Ascending aorta (tissue), 2 donors: ENCODE measurements at regions not wholly inside any gene's neighbourhood (a gene's known extent, or its start where the extent isn't known, plus 50 kb on each side); places are given as distances from the start of the nearest gene placed in this dataset.
"Not testable (repeated sequence)": the region's sequence is repeated elsewhere in the genome, so short reads cannot be mapped to it uniquely, and the experiment has no call there.

ENCODE experiments used
- DNase-seq, 2 donors: peaks; one replicate each; pipeline ENCODE4 v3.0.0-alpha.2; 2019; ENCODE audit warnings: low spot score in 2 of 2
- H3K27ac ChIP-seq, 2 donors: fragments of 200-600 bp; sonication (generic); one replicate each; pipeline ENCODE4 v1.5.1; 2016 to 2017; ENCODE audit warnings: mild to moderate bottlenecking in 1 of 2
- H3K27me3 ChIP-seq: fragments of 200-600 bp; sonication (generic); one replicate; pipeline ENCODE4 v1.5.1; 2017
- H3K36me3 ChIP-seq, 2 donors: fragments of 200-600 bp; sonication (generic); one replicate each; pipeline ENCODE4 v1.5.1; 2016
- H3K4me1 ChIP-seq, 2 donors: fragments of 200-600 bp; sonication (generic); one replicate each; pipeline ENCODE4 v1.5.1; 2016 to 2017; ENCODE audit warnings: mild to moderate bottlenecking in 1 of 2
- H3K4me3 ChIP-seq, 2 donors: fragments of 200-600 bp; sonication (generic); one replicate each; pipeline ENCODE4 v1.5.1; 2016 to 2017; ENCODE audit warnings: mild to moderate bottlenecking in 1 of 2
- H3K9me3 ChIP-seq, 2 donors: fragments of 200-600 bp; sonication (generic); one replicate each; pipeline ENCODE4 v1.5.1; 2016
- intact Hi-C: fragments of 100-400 bp; cut with DNase I; formaldehyde crosslinking; loops from one replicate; pipeline ENCODE4 v1.15.1; 2023
- TF ChIP-seq, protein P1 (sequence below), 3 experiments: fragments of 200-600 bp in 2 of 3; fragments of 450-650 bp in 1 of 3; sonication (generic) in 2 of 3; IDR thresholded peaks; one replicate each; pipeline ENCODE4 v1.5.1; 2016 to 2019; ENCODE audit warnings: antibody characterized with exemption in 3 of 3, mild to moderate bottlenecking in 1 of 3, moderate library complexity in 1 of 3

GRCh38 chr1:194442901-194443575 lies 1256.6 kb upstream of the B3GALT2 start:
- Histone ChIP-seq H3K27ac (no peak overlapping the region), H3K4me3 (no peak overlapping the region), H3K36me3 (no peaks in the 10 kb centered on the region), H3K4me1 (no peaks in the 10 kb centered on the region), H3K9me3 (no peaks in the 10 kb centered on the region), H3K27me3 (no peaks in the 10 kb centered on the region)
- intact Hi-C loops: no loop called here
- no peak for DNase-seq
- TF ChIP-seq, protein P1, sequence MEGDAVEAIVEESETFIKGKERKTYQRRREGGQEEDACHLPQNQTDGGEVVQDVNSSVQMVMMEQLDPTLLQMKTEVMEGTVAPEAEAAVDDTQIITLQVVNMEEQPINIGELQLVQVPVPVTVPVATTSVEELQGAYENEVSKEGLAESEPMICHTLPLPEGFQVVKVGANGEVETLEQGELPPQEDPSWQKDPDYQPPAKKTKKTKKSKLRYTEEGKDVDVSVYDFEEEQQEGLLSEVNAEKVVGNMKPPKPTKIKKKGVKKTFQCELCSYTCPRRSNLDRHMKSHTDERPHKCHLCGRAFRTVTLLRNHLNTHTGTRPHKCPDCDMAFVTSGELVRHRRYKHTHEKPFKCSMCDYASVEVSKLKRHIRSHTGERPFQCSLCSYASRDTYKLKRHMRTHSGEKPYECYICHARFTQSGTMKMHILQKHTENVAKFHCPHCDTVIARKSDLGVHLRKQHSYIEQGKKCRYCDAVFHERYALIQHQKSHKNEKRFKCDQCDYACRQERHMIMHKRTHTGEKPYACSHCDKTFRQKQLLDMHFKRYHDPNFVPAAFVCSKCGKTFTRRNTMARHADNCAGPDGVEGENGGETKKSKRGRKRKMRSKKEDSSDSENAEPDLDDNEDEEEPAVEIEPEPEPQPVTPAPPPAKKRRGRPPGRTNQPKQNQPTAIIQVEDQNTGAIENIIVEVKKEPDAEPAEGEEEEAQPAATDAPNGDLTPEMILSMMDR (IDR thresholded peaks at IDR 0.05): no peak

DNA sequence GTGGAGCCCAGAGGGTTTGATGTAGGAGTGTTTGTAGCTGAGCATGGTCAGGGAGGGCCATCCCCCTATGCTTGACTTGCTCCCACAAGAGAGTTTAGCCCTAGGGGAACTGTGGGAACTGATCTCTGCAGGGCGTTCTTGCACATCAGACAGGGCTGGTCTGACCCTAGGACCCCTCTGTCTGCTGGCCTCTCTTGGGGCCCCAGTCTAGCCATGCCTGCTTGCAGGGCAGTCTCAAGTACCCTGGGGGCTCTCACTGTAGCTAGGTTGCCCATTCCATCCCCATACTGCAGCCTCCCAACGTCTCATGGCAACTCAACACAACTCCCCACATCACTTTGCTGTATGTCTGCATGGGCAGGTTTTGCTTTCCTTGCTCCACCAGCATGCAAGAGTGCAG lies 1250.7 kb upstream of the B3GALT2 start:
- Histone ChIP-seq H3K9me3 (no peaks in the 10 kb centered on the region), H3K36me3 (no peaks in the 10 kb centered on the region), H3K4me3 (no peak overlapping the region), H3K4me1 (no peaks in the 10 kb centered on the region), H3K27me3 (no peaks in the 10 kb centered on the region), H3K27ac (no peak overlapping the region)
- no peak for DNase-seq
- TF ChIP-seq, protein P1 (IDR thresholded peaks at IDR 0.05): no peak
- intact Hi-C loops: no loop called here

DNA sequence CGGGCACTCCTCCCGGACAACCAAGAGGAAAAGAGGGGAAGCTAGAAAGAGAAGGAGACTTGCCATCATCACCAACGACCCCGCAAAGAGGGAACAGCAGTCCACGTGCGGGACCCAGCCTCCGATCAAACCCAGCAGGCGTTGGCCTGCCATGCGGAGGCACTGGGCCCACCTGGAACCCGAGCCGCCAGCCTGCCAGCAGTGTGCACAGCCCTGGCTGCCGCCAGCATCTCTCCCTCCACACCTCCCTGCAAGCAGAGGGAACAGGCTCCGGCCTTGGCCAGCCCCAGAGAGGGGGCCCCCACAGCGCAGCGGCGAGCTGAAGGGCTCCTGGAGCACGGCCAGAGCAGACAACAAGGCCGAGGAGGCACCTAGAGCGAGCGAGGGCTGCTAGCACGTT lies 1244.7 kb upstream of the B3GALT2 start:
- H3K27me3 ChIP-seq: no peaks in the 10 kb centered on the region
- H3K36me3 ChIP-seq: no peaks in the 10 kb centered on the region
- no peak overlapping the region for H3K4me3 ChIP-seq
- H3K4me1 ChIP-seq: no peaks in the 10 kb centered on the region
- no peak for DNase-seq
- no peaks in the 10 kb centered on the region for H3K9me3 ChIP-seq
- intact Hi-C loops: no loop called here
- TF ChIP-seq, protein P1 (IDR thresholded peaks at IDR 0.05): no peak
- H3K27ac ChIP-seq: no peak overlapping the region

DNA sequence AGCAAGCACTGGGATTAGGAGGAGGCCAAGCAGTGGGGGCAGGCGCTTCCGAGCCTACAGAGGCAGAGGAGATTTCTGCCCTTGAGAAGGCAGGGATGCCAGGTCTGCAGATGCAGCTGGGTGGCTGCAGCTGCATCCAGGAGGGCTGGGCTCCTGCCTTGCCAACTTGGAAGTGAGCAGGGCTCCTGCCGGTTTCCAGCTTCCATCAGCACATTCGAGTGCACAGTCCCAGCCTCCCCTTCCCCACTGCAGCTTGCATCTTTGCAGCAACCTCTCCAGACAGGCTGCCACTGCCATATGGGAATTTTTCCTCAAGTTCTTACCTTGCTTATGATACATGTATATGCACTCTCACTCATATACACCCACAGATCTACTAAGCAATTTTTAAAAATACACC lies 1234.3 kb upstream of the B3GALT2 start:
- no peak for DNase-seq
- no peaks in the 10 kb centered on the region for H3K27me3 ChIP-seq
- intact Hi-C loops: no loop called here

GRCh38 chr1:194419721-194420120 lies 1233.3 kb upstream of the B3GALT2 start:
- intact Hi-C loops: no loop called here
- TF ChIP-seq, protein P1 (IDR thresholded peaks at IDR 0.05): no peak
- no peak overlapping the region for H3K27ac ChIP-seq
- no peaks in the 10 kb centered on the region for H3K4me1 ChIP-seq
- no peaks in the 10 kb centered on the region for H3K27me3 ChIP-seq
- H3K36me3 ChIP-seq: no peaks in the 10 kb centered on the region
- no peak overlapping the region for H3K4me3 ChIP-seq
- no peaks in the 10 kb centered on the region for H3K9me3 ChIP-seq
- no peak for DNase-seq

More for the DNA sequence above, 1234.3 kb upstream of the B3GALT2 start:
- TF ChIP-seq, protein P1 (IDR thresholded peaks at IDR 0.05): no peak
- no peaks in the 10 kb centered on the region for H3K4me1 ChIP-seq
- H3K4me3 ChIP-seq: no peak overlapping the region
- H3K36me3 ChIP-seq: no peaks in the 10 kb centered on the region
- H3K27ac ChIP-seq: no peak overlapping the region
- H3K9me3 ChIP-seq: no peaks in the 10 kb centered on the region

- Histone ChIP-seq H3K36me3 (no peaks in the 10 kb centered on the region), H3K27me3 (no peaks in the 10 kb centered on the region), H3K4me3 (no peak overlapping the region), H3K9me3 (no peaks in the 10 kb centered on the region), H3K4me1 (no peaks in the 10 kb centered on the region), H3K27ac (no peak overlapping the region)
- DNase-seq: no peak
- TF ChIP-seq, protein P1 (IDR thresholded peaks at IDR 0.05): no peak
- intact Hi-C loops: no loop called here
These were observed 1224.3 kb upstream of the B3GALT2 start for GRCh38 chr1:194410756-194411155.

GRCh38 chr1:194407238-194407637 lies 1220.8 kb upstream of the B3GALT2 start:
- H3K4me1 ChIP-seq, intact Hi-C loops, DNase-seq, H3K27me3 ChIP-seq, H3K36me3 ChIP-seq, H3K4me3 ChIP-seq, H3K27ac ChIP-seq, H3K9me3 ChIP-seq: not testable (repeated sequence)
